Osteocyte (in vitro differentiated cells): ENCODE measurements at regions not wholly inside any gene's neighbourhood (a gene's known extent, or its start where the extent isn't known, plus 50 kb on each side); places are given as distances from the start of the nearest gene placed in this dataset.

ENCODE experiments used
- DNase-seq: peaks from one replicate; pipeline ENCODE4 v3.0.0; 2021; ENCODE audit warnings: mixed read lengths; ENCODE audit not compliant: unreplicated experiment; ENCODE audit errors: extremely low spot score
- H3K27ac Mint-ChIP-seq: one replicate; pipeline ENCODE4 v1.8.0; 2021; ENCODE audit warnings: mild to moderate bottlenecking, mixed read lengths; ENCODE audit not compliant: unreplicated experiment
- H3K27me3 Mint-ChIP-seq: one replicate; pipeline ENCODE4 v1.8.0; 2021; ENCODE audit warnings: mixed read lengths; ENCODE audit not compliant: unreplicated experiment
- H3K36me3 Mint-ChIP-seq: one replicate; pipeline ENCODE4 v1.8.0; 2021; ENCODE audit warnings: mixed read lengths; ENCODE audit not compliant: unreplicated experiment
- H3K4me1 Mint-ChIP-seq: one replicate; pipeline ENCODE4 v1.8.0; 2021; ENCODE audit warnings: mixed read lengths; ENCODE audit not compliant: unreplicated experiment
- H3K4me3 Mint-ChIP-seq: one replicate; pipeline ENCODE4 v1.8.0; 2021; ENCODE audit warnings: mild to moderate bottlenecking, moderate library complexity, mixed read lengths; ENCODE audit not compliant: unreplicated experiment
- H3K9me3 Mint-ChIP-seq: one replicate; pipeline ENCODE4 v1.8.0; 2021; ENCODE audit warnings: mixed read lengths; ENCODE audit not compliant: unreplicated experiment
- TF ChIP-seq, protein P1 (sequence below): fragments of 200-600 bp; sonication (generic); IDR thresholded peaks from 2 replicates; pipeline ENCODE4 v1.5.0; 2021; ENCODE audit warnings: antibody characterized with exemption, mild to moderate bottlenecking, moderate library complexity

DNA sequence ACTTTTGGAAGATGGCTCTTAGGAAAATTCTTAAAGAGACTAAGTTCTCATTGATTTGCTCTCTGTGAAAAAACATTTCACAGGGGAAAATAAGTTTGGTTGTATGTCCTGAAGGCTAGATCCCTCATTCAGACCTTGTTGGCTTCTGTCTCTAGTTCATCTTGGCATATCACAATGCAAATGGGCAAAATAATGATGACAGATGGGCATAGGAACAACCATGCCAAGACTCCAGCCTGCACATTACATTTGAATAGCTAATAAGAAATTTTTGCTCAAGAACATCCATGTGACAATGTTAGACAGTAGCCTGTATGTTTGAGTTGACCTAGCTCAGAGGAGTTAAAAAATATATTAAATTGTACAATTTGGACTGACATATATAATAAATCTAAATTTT is 292.9 kb downstream of the PLA2G4A start:
- no peak overlapping the region for H3K27ac Mint-ChIP-seq
- TF ChIP-seq, protein P1, sequence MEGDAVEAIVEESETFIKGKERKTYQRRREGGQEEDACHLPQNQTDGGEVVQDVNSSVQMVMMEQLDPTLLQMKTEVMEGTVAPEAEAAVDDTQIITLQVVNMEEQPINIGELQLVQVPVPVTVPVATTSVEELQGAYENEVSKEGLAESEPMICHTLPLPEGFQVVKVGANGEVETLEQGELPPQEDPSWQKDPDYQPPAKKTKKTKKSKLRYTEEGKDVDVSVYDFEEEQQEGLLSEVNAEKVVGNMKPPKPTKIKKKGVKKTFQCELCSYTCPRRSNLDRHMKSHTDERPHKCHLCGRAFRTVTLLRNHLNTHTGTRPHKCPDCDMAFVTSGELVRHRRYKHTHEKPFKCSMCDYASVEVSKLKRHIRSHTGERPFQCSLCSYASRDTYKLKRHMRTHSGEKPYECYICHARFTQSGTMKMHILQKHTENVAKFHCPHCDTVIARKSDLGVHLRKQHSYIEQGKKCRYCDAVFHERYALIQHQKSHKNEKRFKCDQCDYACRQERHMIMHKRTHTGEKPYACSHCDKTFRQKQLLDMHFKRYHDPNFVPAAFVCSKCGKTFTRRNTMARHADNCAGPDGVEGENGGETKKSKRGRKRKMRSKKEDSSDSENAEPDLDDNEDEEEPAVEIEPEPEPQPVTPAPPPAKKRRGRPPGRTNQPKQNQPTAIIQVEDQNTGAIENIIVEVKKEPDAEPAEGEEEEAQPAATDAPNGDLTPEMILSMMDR = no peak
- no peak for DNase-seq
- no peak overlapping the region for H3K4me3 Mint-ChIP-seq
- H3K4me1 Mint-ChIP-seq = no peaks in the 10 kb centered on the region
- peaks cover 6% of the 10 kb centered on the region for H3K27me3 Mint-ChIP-seq
- no peaks in the 10 kb centered on the region for H3K9me3 Mint-ChIP-seq
- no peaks in the 10 kb centered on the region for H3K36me3 Mint-ChIP-seq

DNA sequence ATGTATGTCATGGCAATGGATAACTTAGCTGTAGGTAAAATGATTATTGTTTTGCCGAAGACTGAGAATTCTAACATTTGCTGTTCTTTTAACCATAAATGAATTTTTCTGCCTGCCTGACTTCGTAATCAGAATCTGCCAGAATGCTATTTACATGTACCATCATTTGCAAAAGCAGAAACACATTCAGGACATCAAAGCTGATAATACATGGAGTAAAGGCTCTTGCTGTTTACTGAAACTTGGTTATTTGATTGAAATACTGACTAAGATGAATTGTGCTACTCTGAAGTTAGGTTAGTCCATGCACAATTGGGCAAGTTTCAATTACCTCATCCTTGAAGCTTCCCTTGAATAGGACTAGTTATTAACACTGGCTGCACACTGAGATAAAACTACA is 293.8 kb downstream of the PLA2G4A start:
- no peaks in the 10 kb centered on the region for H3K9me3 Mint-ChIP-seq
- H3K27ac Mint-ChIP-seq = no peak overlapping the region
- H3K36me3 Mint-ChIP-seq = no peaks in the 10 kb centered on the region
- H3K4me1 Mint-ChIP-seq = no peaks in the 10 kb centered on the region
- DNase-seq = no peak
- H3K27me3 Mint-ChIP-seq = peaks cover 9% of the 10 kb centered on the region
- TF ChIP-seq, protein P1 = no peak
- no peak overlapping the region for H3K4me3 Mint-ChIP-seq

- no peaks in the 10 kb centered on the region for H3K36me3 Mint-ChIP-seq
- no peak overlapping the region for H3K4me3 Mint-ChIP-seq
- TF ChIP-seq, protein P1 = no peak
Measured at GRCh38 chr1:187129132-187129531, 300.4 kb downstream of the PLA2G4A start.

GRCh38 chr1:187143783-187144182 is 315.0 kb downstream of the PLA2G4A start:
- Mint-ChIP-seq H3K36me3 (no peaks in the 10 kb centered on the region), H3K27me3 (peaks cover 3% of the 10 kb centered on the region), H3K4me1 (no peaks in the 10 kb centered on the region), H3K4me3 (no peak overlapping the region), H3K27ac (no peak overlapping the region), H3K9me3 (peaks cover 21% of the 10 kb centered on the region)
- no peak for DNase-seq
- TF ChIP-seq, protein P1 = no peak

More at GRCh38 chr1:187129132-187129531, 300.4 kb downstream of the PLA2G4A start:
- DNase-seq = no peak
- Mint-ChIP-seq H3K4me1 (no peaks in the 10 kb centered on the region), H3K27ac (no peak overlapping the region), H3K9me3 (peaks cover 3% of the 10 kb centered on the region), H3K27me3 (peaks cover 12% of the 10 kb centered on the region)

- TF ChIP-seq, protein P1 = no peak
- Mint-ChIP-seq H3K36me3 (no peaks in the 10 kb centered on the region), H3K4me1 (no peaks in the 10 kb centered on the region), H3K27ac (no peak overlapping the region), H3K9me3 (peaks cover 18% of the 10 kb centered on the region), H3K27me3 (no peaks in the 10 kb centered on the region), H3K4me3 (no peak overlapping the region)
- no peak for DNase-seq
Measured at GRCh38 chr1:187146388-187146787, 317.6 kb downstream of the PLA2G4A start.
